Trophoblast cell (in vitro differentiated cells and primary cell): ENCODE measurements at regions not wholly inside any gene's neighbourhood (a gene's known extent, or its start where the extent isn't known, plus 50 kb on each side); places are given as distances from the start of the nearest gene placed in this dataset.

Experiments used
- DNase-seq, 2 donors: peaks; one replicate each; pipeline ENCODE4 v3.0.0-alpha.2; 2016
- H2AFZ ChIP-seq: 2 replicates; pipeline ENCODE4 v1.6.1; 2013; ENCODE audit warnings: low read length, moderate library complexity, mild to moderate bottlenecking; ENCODE audit not compliant: insufficient read depth, poor library complexity
- H2AK5ac ChIP-seq: 2 replicates; pipeline ENCODE4 v1.6.1; 2013; ENCODE audit warnings: mild to moderate bottlenecking, low read length
- H2BK120ac ChIP-seq: 2 replicates; pipeline ENCODE4 v1.6.1; 2013; ENCODE audit warnings: low read length, mild to moderate bottlenecking, moderate library complexity; ENCODE audit not compliant: insufficient read depth, poor library complexity
- H2BK12ac ChIP-seq: 2 replicates; pipeline ENCODE4 v1.6.1; 2013; ENCODE audit warnings: mild to moderate bottlenecking, low read length, moderate library complexity
- H2BK5ac ChIP-seq: 2 replicates; pipeline ENCODE4 v1.6.1; 2013; ENCODE audit warnings: low read length, low read depth, moderate library complexity, mild to moderate bottlenecking; ENCODE audit not compliant: poor library complexity
- H3K14ac ChIP-seq: 2 replicates; pipeline ENCODE4 v1.6.1; 2013; ENCODE audit warnings: mild to moderate bottlenecking, low read length
- H3K18ac ChIP-seq: 2 replicates; pipeline ENCODE4 v1.6.1; 2013; ENCODE audit warnings: mild to moderate bottlenecking, low read length
- H3K23ac ChIP-seq: 2 replicates; pipeline ENCODE4 v1.6.1; 2013; ENCODE audit warnings: low read length
- H3K27ac ChIP-seq: 2 replicates; pipeline ENCODE4 v1.5.1; 2013; ENCODE audit warnings: low read depth, mild to moderate bottlenecking, inconsistent platforms, low read length, moderate library complexity
- H3K27me3 ChIP-seq: 2 replicates; pipeline ENCODE4 v1.6.1; 2013; ENCODE audit warnings: inconsistent platforms, mild to moderate bottlenecking, low read length, moderate library complexity; ENCODE audit not compliant: insufficient read depth
- H3K36me3 ChIP-seq, 2 experiments: 1 replicate in 1 of 2; 2 replicates in 1 of 2; pipeline ENCODE4 v1.6.1; 2013; ENCODE audit warnings: low read length in 2 of 2, mild to moderate bottlenecking in 2 of 2, moderate library complexity in 1 of 2; ENCODE audit not compliant: insufficient read depth in 2 of 2, control insufficient read depth in 1 of 2
- H3K4ac ChIP-seq: 2 replicates; pipeline ENCODE4 v1.6.1; 2013; ENCODE audit warnings: low read depth, mild to moderate bottlenecking, low read length, moderate library complexity
- H3K4me1 ChIP-seq, 2 experiments: 1 replicate in 1 of 2; 2 replicates in 1 of 2; pipeline ENCODE4 v1.6.1; 2013; ENCODE audit warnings: low read length in 2 of 2, mild to moderate bottlenecking in 2 of 2, moderate library complexity in 1 of 2; ENCODE audit not compliant: insufficient read depth in 2 of 2, control insufficient read depth in 1 of 2
- H3K4me2 ChIP-seq: 2 replicates; pipeline ENCODE4 v1.6.1; 2013; ENCODE audit warnings: inconsistent platforms, mild to moderate bottlenecking, low read length, moderate library complexity
- H3K4me3 ChIP-seq: 2 replicates; pipeline ENCODE4 v1.5.1; 2013; ENCODE audit warnings: mild to moderate bottlenecking, low read depth, low read length, inconsistent platforms
- H3K79me1 ChIP-seq: one replicate; pipeline ENCODE4 v1.6.1; 2013; ENCODE audit warnings: low read length
- H3K79me2 ChIP-seq: 2 replicates; pipeline ENCODE4 v1.6.1; 2013; ENCODE audit warnings: low read length, mild to moderate bottlenecking; ENCODE audit not compliant: control insufficient read depth, insufficient read depth, poor library complexity
- H3K9ac ChIP-seq: 2 replicates; pipeline ENCODE4 v1.6.1; 2013; ENCODE audit warnings: mild to moderate bottlenecking, low read length
- H3K9me3 ChIP-seq: 2 replicates; pipeline ENCODE4 v1.6.1; 2013; ENCODE audit warnings: low read depth, mild to moderate bottlenecking, control low read depth, inconsistent platforms, low read length; ENCODE audit not compliant: insufficient read depth
- H4K12ac ChIP-seq: 2 replicates; pipeline ENCODE4 v1.6.1; 2013; ENCODE audit warnings: low read depth, mild to moderate bottlenecking, low read length, moderate library complexity
- H4K8ac ChIP-seq: 2 replicates; pipeline ENCODE4 v1.6.1; 2013; ENCODE audit warnings: low read depth, mild to moderate bottlenecking, low read length, moderate library complexity
- H4K91ac ChIP-seq: one replicate; pipeline ENCODE4 v1.6.1; 2013; ENCODE audit warnings: low read depth, mild to moderate bottlenecking, low read length, moderate library complexity
- WGBS: extraction: QIAGEN DNeasy Blood & Tissue Kit; methylation state at CpG from one replicate; pipeline ENCODE4 v1.1.7; 2013; ENCODE audit warnings: missing lambda C conversion rate; ENCODE audit not compliant: insufficient read length, insufficient coverage; ENCODE audit errors: extremely low coverage; 5-methylcytosine and 5-hydroxymethylcytosine counted together

GRCh38 chr2:213229814-213230213, 54.5 kb upstream of the SPAG16 start:
- no peak overlapping the region for H3K4me3 ChIP-seq
- H2AK5ac ChIP-seq, result no peak overlapping the region
- no peaks in the 10 kb centered on the region for H3K79me2 ChIP-seq
- peak overlapping the region; percentile 61 for H3K9ac ChIP-seq
- no peak overlapping the region for H3K18ac ChIP-seq
- H2BK120ac ChIP-seq, result no peak overlapping the region
- no peak overlapping the region for H2BK12ac ChIP-seq
- H2BK5ac ChIP-seq, result no peak overlapping the region
- H3K36me3 ChIP-seq, result no peaks in the 10 kb centered on the region
- peak in 1 of 2 donors; percentile 32 for DNase-seq
- H3K14ac ChIP-seq, result no peak overlapping the region
- H3K23ac ChIP-seq, result no peak overlapping the region
- no peak overlapping the region for H4K8ac ChIP-seq
- H3K79me1 ChIP-seq, result no peaks in the 10 kb centered on the region
- H3K27me3 ChIP-seq, result no peaks in the 10 kb centered on the region
- H3K4me2 ChIP-seq, result no peak overlapping the region
- WGBS, result no CpG with 5 or more reads among the region's 8 CpGs
- H3K4me1 ChIP-seq, result peaks cover 0 to 1% of the 10 kb centered on the region in 2 experiments
- no peak overlapping the region for H3K27ac ChIP-seq
- H2AFZ ChIP-seq, result no peak overlapping the region
- no peak overlapping the region for H3K4ac ChIP-seq
- H4K12ac ChIP-seq, result no peak overlapping the region
- H4K91ac ChIP-seq, result no peak overlapping the region
- H3K9me3 ChIP-seq, result no peaks in the 10 kb centered on the region

- no peak overlapping the region for H3K27ac ChIP-seq
- WGBS, result no CpG with 5 or more reads among the region's 1 CpG
- H3K36me3 ChIP-seq, result no peaks in the 10 kb centered on the region
- H3K4me3 ChIP-seq, result no peak overlapping the region
- H3K4ac ChIP-seq, result no peak overlapping the region
- no peaks in the 10 kb centered on the region for H3K79me1 ChIP-seq
- peaks cover 0 to 1% of the 10 kb centered on the region in 2 experiments for H3K4me1 ChIP-seq
- H4K91ac ChIP-seq, result no peak overlapping the region
- no peak overlapping the region for H2BK120ac ChIP-seq
- no peaks in the 10 kb centered on the region for H3K27me3 ChIP-seq
- no peak overlapping the region for H2AFZ ChIP-seq
- DNase-seq, result no peak
- no peaks in the 10 kb centered on the region for H3K79me2 ChIP-seq
- H2AK5ac ChIP-seq, result no peak overlapping the region
- H2BK12ac ChIP-seq, result no peak overlapping the region
- H3K9me3 ChIP-seq, result no peaks in the 10 kb centered on the region
- H2BK5ac ChIP-seq, result no peak overlapping the region
- no peak overlapping the region for H3K4me2 ChIP-seq
- no peak overlapping the region for H3K14ac ChIP-seq
- no peak overlapping the region for H4K8ac ChIP-seq
- H3K9ac ChIP-seq, result no peak overlapping the region
- no peak overlapping the region for H3K23ac ChIP-seq
- H3K18ac ChIP-seq, result no peak overlapping the region
- H4K12ac ChIP-seq, result no peak overlapping the region
Observed at GRCh38 chr2:213231966-213232365, 52.3 kb upstream of the SPAG16 start.

GRCh38 chr2:213232649-213233437, 51.4 kb upstream of the SPAG16 start:
- no peaks in the 10 kb centered on the region for H3K9me3 ChIP-seq
- no peaks in the 10 kb centered on the region for H3K36me3 ChIP-seq
- peak overlapping the region; percentile 16 for H3K4me2 ChIP-seq
- no peak overlapping the region for H3K9ac ChIP-seq
- no peak overlapping the region for H4K91ac ChIP-seq
- peaks cover 1% of the 10 kb centered on the region for H3K79me1 ChIP-seq
- H3K27me3 ChIP-seq, result no peaks in the 10 kb centered on the region
- no peak overlapping the region for H2AFZ ChIP-seq
- H2BK120ac ChIP-seq, result no peak overlapping the region
- DNase-seq, result no peak
- H4K12ac ChIP-seq, result no peak overlapping the region
- no peak overlapping the region for H4K8ac ChIP-seq
- no peak overlapping the region for H2AK5ac ChIP-seq
- H3K27ac ChIP-seq, result no peak overlapping the region
- WGBS, result no CpG with 5 or more reads among the region's 8 CpGs
- no peak overlapping the region for H2BK5ac ChIP-seq
- no peak overlapping the region for H3K14ac ChIP-seq
- no peaks in the 10 kb centered on the region for H3K79me2 ChIP-seq
- no peak overlapping the region for H3K4ac ChIP-seq
- H2BK12ac ChIP-seq, result no peak overlapping the region
- no peak overlapping the region for H3K18ac ChIP-seq
- H3K23ac ChIP-seq, result no peak overlapping the region
- H3K4me1 ChIP-seq, result peaks cover 0 to 1% of the 10 kb centered on the region in 2 experiments
- no peak overlapping the region for H3K4me3 ChIP-seq

GRCh38 chr2:213233438-213234330, 50.6 kb upstream of the SPAG16 start:
- no peak overlapping the region for H3K4ac ChIP-seq
- H2BK5ac ChIP-seq, result no peak overlapping the region
- H3K9me3 ChIP-seq, result no peaks in the 10 kb centered on the region
- H3K79me1 ChIP-seq, result peaks cover 1% of the 10 kb centered on the region
- no peak overlapping the region for H3K18ac ChIP-seq
- H2AK5ac ChIP-seq, result no peak overlapping the region
- H3K27me3 ChIP-seq, result no peaks in the 10 kb centered on the region
- H2BK120ac ChIP-seq, result no peak overlapping the region
- no peaks in the 10 kb centered on the region for H3K79me2 ChIP-seq
- H3K27ac ChIP-seq, result no peak overlapping the region
- no peaks in the 10 kb centered on the region for H3K36me3 ChIP-seq
- peak overlapping the region; percentile 16 for H3K4me2 ChIP-seq
- H3K9ac ChIP-seq, result no peak overlapping the region
- H3K23ac ChIP-seq, result no peak overlapping the region
- H4K12ac ChIP-seq, result no peak overlapping the region
- H2BK12ac ChIP-seq, result no peak overlapping the region
- H3K14ac ChIP-seq, result no peak overlapping the region
- peaks cover 0 to 1% of the 10 kb centered on the region in 2 experiments for H3K4me1 ChIP-seq
- H2AFZ ChIP-seq, result no peak overlapping the region
- H4K91ac ChIP-seq, result no peak overlapping the region
- no CpG with 5 or more reads among the region's 2 CpGs for WGBS
- no peak overlapping the region for H3K4me3 ChIP-seq
- H4K8ac ChIP-seq, result no peak overlapping the region
- DNase-seq, result no peak
